Upper lobe of right lung (tissue), 1 donor: ENCODE measurements at regions not wholly inside any gene's neighbourhood (a gene's known extent, or its start where the extent isn't known, plus 50 kb on each side); places are given as distances from the start of the nearest gene placed in this dataset.
"Not testable (repeated sequence)": the region's sequence is repeated elsewhere in the genome, so short reads cannot be mapped to it uniquely, and the experiment has no call there.

Source experiments
- ATAC-seq: fragments of 200-7000 bp; cut with Tn5 transposase; one replicate; pipeline ENCODE4 v1.9.1; 2020; ENCODE audit warnings: mild to moderate bottlenecking, moderate library complexity
- DNase-seq: peaks from one replicate; pipeline ENCODE4 v3.0.0-alpha.2; 2020
- H3K27ac ChIP-seq: fragments of 200-600 bp; one replicate; pipeline ENCODE4 v1.8.0; 2022
- H3K27me3 ChIP-seq: fragments of 200-600 bp; one replicate; pipeline ENCODE4 v1.8.0; 2022; ENCODE audit warnings: mild to moderate bottlenecking
- H3K36me3 ChIP-seq: fragments of 200-600 bp; one replicate; pipeline ENCODE4 v1.8.0; 2022
- H3K4me1 ChIP-seq: fragments of 200-600 bp; one replicate; pipeline ENCODE4 v1.8.0; 2022
- H3K4me3 ChIP-seq: fragments of 200-600 bp; one replicate; pipeline ENCODE4 v1.8.0; 2022; ENCODE audit warnings: mild to moderate bottlenecking
- H3K9me3 ChIP-seq: fragments of 200-600 bp; one replicate; pipeline ENCODE4 v1.8.0; 2022
- CTCF ChIP-seq: fragments of 200-600 bp; IDR thresholded peaks from one replicate; pipeline ENCODE4 v1.8.0; 2022; ENCODE audit warnings: antibody characterized with exemption
- intact Hi-C: fragments of 100-400 bp; cut with DNase I; formaldehyde crosslinking; loops from one replicate; pipeline ENCODE4 v1.11.0; 2022
- donor health status: DM: no; HTN: yes; CAD: no; lungs with severe emphysema.

DNA sequence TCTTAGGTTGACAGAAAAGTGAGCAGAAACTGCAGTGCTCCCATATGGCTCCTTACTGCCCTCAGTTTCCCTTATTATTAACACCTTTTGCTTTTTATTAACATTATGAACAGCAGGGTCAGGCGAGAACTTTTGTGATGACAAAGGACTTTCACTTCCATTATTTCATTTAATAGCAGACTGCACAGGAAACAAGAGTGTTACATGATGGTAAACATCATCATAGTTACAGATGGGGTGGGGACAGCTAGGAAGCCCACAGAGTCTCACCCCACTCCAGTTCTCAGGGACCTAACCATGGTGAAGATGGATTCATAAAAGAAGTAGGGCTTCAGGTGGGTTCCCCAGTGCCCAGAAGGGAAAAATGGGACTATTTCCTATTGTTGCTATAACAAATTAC is 110.1 kb upstream of the PELI2 start:
- ATAC-seq = no peak
- H3K9me3 ChIP-seq = no peaks in the 10 kb centered on the region
- no peaks in the 10 kb centered on the region for H3K27me3 ChIP-seq

GRCh38 chr14:56008661-56009060 is 109.5 kb upstream of the PELI2 start:
- H3K36me3 ChIP-seq, H3K27ac ChIP-seq, H3K4me1 ChIP-seq, ATAC-seq, H3K27me3 ChIP-seq, H3K9me3 ChIP-seq, H3K4me3 ChIP-seq, DNase-seq, intact Hi-C loops: not testable (repeated sequence)

More for the DNA sequence above, 110.1 kb upstream of the PELI2 start:
- no peak for TF ChIP-seq CTCF
- no peaks in the 10 kb centered on the region for H3K36me3 ChIP-seq
- DNase-seq = no peak
- H3K27ac ChIP-seq = no peak overlapping the region
- intact Hi-C loops = no loop called here
- peaks cover 6% of the 10 kb centered on the region for H3K4me1 ChIP-seq
- H3K4me3 ChIP-seq = no peak overlapping the region

- DNase-seq (no peak), ATAC-seq (no peak)
- Histone ChIP-seq H3K27ac (no peak overlapping the region), H3K36me3 (no peaks in the 10 kb centered on the region), H3K4me1 (no peaks in the 10 kb centered on the region), H3K9me3 (no peaks in the 10 kb centered on the region), H3K27me3 (no peaks in the 10 kb centered on the region), H3K4me3 (no peak overlapping the region)
- no peak for TF ChIP-seq CTCF
- intact Hi-C loops = no loop called here
These were observed 94.5 kb upstream of the PELI2 start for GRCh38 chr14:56023661-56024081.

DNA sequence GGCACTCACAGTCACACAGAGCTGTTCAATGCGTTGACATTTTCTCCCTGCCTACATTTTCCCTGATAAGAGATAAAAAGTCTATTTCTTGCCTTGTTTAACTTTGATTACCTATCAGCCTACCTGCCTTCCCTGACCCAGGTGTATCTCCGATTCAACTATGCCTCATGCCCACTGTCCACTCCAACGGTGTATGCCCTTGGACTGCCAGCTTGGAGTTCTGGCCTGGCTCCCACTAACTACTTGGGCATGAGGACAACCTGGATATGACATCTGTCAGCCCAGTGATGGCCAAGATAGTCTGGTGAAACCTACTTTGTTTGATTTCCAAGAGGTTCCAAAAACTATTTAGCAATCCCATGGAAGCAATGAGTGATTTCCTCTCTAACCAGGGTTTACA is 93.0 kb upstream of the PELI2 start:
- intact Hi-C loops = no loop called here
- H3K9me3 ChIP-seq = no peaks in the 10 kb centered on the region
- TF ChIP-seq CTCF = no peak
- ATAC-seq (no peak), DNase-seq (no peak)
- H3K4me3 ChIP-seq = no peak overlapping the region
- no peaks in the 10 kb centered on the region for H3K4me1 ChIP-seq
- no peaks in the 10 kb centered on the region for H3K36me3 ChIP-seq
- H3K27me3 ChIP-seq = no peaks in the 10 kb centered on the region
- H3K27ac ChIP-seq = no peak overlapping the region

DNA sequence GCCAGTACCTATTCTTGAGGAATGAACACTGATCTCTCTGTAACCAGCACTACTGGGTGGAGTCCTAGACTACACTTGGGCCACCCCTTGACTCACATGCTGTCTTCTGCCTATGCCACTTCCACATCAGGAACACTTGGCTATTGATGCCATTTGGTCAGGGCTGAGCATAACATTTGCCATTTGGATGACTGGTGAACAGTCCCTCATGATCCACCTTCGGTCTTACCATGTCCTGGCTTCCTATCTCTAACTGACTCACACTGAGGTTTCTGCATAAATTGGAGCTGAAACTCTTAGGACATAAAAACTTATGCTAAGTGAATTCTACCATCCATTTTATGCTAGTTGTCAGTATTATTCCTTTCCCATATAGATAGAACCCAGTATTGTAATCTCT is 91.7 kb upstream of the PELI2 start:
- intact Hi-C loops = no loop called here
- Histone ChIP-seq H3K27me3 (no peaks in the 10 kb centered on the region), H3K36me3 (no peaks in the 10 kb centered on the region), H3K4me1 (no peaks in the 10 kb centered on the region), H3K9me3 (no peaks in the 10 kb centered on the region), H3K27ac (no peak overlapping the region), H3K4me3 (no peak overlapping the region)
- ATAC-seq = no peak
- DNase-seq = no peak
- TF ChIP-seq CTCF = no peak

- no peaks in the 10 kb centered on the region for H3K4me1 ChIP-seq
- DNase-seq (no peak), ATAC-seq (no peak)
- no peak overlapping the region for H3K27ac ChIP-seq
- H3K9me3 ChIP-seq = no peaks in the 10 kb centered on the region
- no peak for TF ChIP-seq CTCF
- H3K4me3 ChIP-seq = no peak overlapping the region
- H3K27me3 ChIP-seq = no peaks in the 10 kb centered on the region
- no peaks in the 10 kb centered on the region for H3K36me3 ChIP-seq
- intact Hi-C loops = no loop called here
These were observed 90.8 kb upstream of the PELI2 start for GRCh38 chr14:56027421-56027820.
